Neural cell (in vitro differentiated cells): ENCODE measurements at regions not wholly inside any gene's neighbourhood (a gene's known extent, or its start where the extent isn't known, plus 50 kb on each side); places are given as distances from the start of the nearest gene placed in this dataset.

Experiments used
- CTCF ChIP-seq: fragments of 450-650 bp; IDR thresholded peaks from 2 replicates; pipeline ENCODE4 v1.5.1; 2014; ENCODE audit warnings: antibody characterized with exemption, mild to moderate bottlenecking, moderate library complexity; ENCODE audit not compliant: poor library complexity, severe bottlenecking
- EP300 ChIP-seq: fragments of 450-650 bp; conservative IDR thresholded peaks from 2 replicates; pipeline ENCODE4 v1.6.1; 2014; ENCODE audit warnings: antibody characterized with exemption, mild to moderate bottlenecking, moderate library complexity; ENCODE audit not compliant: poor library complexity, severe bottlenecking
- EZH2 ChIP-seq: fragments of 200-600, 300-800 bp; shearing (Covaris generic), sonication (generic); IDR thresholded peaks from 2 replicates; pipeline ENCODE4 v1.6.1; 2014; ENCODE audit warnings: antibody characterized with exemption, low read length, borderline replicate concordance, mild to moderate bottlenecking; ENCODE audit not compliant: insufficient read depth, poor library complexity, severe bottlenecking
- POLR2AphosphoS5 ChIP-seq: IDR thresholded peaks from 2 replicates; pipeline ENCODE4 v1.6.1; 2012
- SMC3 ChIP-seq: fragments of 450-650 bp; conservative IDR thresholded peaks from 2 replicates; pipeline ENCODE4 v1.6.1; 2014; ENCODE audit warnings: antibody characterized with exemption, mild to moderate bottlenecking, moderate library complexity; ENCODE audit not compliant: poor library complexity
- TAF1 ChIP-seq: IDR thresholded peaks from 2 replicates; pipeline ENCODE4 v1.6.1; 2012; ENCODE audit warnings: low read depth

GRCh38 chr11:90845126-90845525 is 622.3 kb upstream of the CHORDC1 start:
- TF ChIP-seq CTCF (no peak), POLR2AphosphoS5 (no peak), TAF1 (no peak), EZH2 (no peak), EP300 (no peak), SMC3 (no peak)
